ENCODE measurements at regions not wholly inside any gene's neighbourhood (a gene's known extent, or its start where the extent isn't known, plus 50 kb on each side); places are given as distances from the start of the nearest gene placed in this dataset.
A peak's percentile ranks its signal among the peaks of the same experiment; 100 is the strongest.

DNA sequence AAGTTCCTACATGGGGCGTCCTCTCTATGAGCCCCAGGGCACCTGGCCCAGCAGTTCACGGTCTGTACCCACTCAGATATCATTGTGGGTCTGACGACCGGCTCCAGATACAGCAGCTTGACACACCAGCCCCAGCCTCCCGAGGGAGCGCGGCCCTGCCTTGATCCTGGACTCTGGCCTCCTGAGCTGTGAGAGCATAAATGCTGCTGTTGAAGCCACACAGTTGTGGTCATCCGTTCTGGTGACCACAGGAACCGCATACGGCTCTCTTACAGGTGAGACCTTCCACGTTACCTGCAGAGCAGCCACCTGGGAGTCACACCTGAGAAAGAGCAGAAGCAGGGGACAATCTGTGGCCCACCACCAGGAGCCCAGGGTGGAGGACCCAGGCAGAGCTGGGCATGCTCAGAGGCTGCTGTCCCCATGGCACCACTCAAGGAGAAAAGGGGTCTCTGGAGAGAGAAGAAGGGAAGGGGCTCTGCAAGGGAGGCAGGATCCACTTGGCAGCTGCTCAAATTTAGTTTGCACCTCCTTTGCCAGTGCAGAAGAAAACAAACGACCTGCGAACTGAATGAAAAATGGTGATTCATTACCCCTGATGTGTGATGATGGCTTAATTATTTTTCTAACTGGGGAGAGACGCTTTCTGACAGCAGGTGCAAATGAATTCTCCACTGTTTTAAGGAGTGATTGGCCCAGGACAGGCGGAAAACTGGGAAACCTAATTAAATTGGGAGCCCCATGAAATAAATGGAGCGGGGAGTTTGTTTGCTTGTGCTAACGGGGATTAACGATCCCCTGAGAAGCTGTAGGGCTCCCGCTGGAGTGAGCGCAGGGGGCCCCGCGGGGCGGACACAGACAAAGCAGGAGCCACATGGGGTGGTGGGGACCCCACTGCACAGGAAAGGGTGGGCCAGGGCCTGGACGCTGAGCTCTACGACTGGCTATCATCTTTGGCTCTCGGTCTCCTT, 208.9 kb downstream of the RBFOX3 start:
- DNase-seq (ENCODE audit: low spot score in 2 of 2), result no peak
- H3K27ac ChIP-seq, result no peak overlapping the region
- no peak for TF ChIP-seq POLR2AphosphoS5 (IDR thresholded peaks at IDR 0.05)
- TF ChIP-seq, protein P1, sequence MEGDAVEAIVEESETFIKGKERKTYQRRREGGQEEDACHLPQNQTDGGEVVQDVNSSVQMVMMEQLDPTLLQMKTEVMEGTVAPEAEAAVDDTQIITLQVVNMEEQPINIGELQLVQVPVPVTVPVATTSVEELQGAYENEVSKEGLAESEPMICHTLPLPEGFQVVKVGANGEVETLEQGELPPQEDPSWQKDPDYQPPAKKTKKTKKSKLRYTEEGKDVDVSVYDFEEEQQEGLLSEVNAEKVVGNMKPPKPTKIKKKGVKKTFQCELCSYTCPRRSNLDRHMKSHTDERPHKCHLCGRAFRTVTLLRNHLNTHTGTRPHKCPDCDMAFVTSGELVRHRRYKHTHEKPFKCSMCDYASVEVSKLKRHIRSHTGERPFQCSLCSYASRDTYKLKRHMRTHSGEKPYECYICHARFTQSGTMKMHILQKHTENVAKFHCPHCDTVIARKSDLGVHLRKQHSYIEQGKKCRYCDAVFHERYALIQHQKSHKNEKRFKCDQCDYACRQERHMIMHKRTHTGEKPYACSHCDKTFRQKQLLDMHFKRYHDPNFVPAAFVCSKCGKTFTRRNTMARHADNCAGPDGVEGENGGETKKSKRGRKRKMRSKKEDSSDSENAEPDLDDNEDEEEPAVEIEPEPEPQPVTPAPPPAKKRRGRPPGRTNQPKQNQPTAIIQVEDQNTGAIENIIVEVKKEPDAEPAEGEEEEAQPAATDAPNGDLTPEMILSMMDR (IDR thresholded peaks at IDR 0.05), result no peak
- no peaks in the 10 kb centered on the region for H3K4me1 ChIP-seq
- peaks cover 0 to 87% of the 10 kb centered on the region in 2 donors for H3K27me3 ChIP-seq
- no peaks in the 10 kb centered on the region for H3K9me3 ChIP-seq
- no peak overlapping the region for H3K4me3 ChIP-seq
- no peaks in the 10 kb centered on the region for H3K36me3 ChIP-seq
- intact Hi-C loops (cut with DNase I; ENCODE audit: low total_unique reads), result no loop called here

DNA sequence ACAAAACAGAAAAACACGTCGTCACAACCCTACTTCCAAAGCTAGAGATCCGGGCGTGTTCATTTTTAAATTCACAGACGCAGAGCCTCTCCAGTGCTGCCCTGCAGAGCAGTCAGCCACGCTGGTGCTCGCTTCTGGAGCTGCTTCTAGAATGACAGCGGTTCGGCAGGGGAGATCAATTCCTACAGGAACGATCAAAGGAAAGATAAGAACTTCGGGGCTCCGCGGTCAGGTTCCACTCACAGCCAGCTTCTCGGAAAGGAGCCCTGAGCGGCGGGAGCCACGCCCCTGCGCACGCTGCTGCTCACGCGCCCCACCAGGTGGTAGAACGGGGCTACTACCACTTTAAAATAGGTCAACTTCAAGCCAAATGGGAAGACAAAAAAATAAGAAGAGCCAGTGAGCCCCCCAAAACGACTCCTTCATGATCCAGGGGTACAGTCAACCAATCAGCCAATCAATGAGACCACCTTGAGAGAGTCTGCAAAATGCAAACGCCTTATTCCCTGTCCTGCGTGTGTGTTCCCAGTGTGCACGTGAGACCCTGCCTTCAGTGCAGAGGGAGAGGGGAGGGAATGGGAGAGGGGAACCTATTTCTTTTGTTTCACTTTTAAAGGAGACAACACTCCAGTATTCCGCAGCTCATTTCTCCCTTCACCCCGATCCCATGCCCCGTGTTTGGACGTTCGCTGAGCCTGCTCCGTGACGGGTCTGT, 209.7 kb downstream of the RBFOX3 start:
- Histone ChIP-seq H3K27ac (no peak overlapping the region), H3K4me3 (peak overlapping the region in 2 of 3 donors; percentile 36 to 61), H3K9me3 (no peaks in the 10 kb centered on the region), H3K27me3 (peaks cover 0 to 87% of the 10 kb centered on the region in 2 donors), H3K36me3 (no peaks in the 10 kb centered on the region), H3K4me1 (no peaks in the 10 kb centered on the region)
- peak; percentile 40 to 65 for DNase-seq (ENCODE audit: low spot score in 2 of 2)
- no peak for TF ChIP-seq POLR2AphosphoS5 (IDR thresholded peaks at IDR 0.05)
- TF ChIP-seq, protein P1 (IDR thresholded peaks at IDR 0.05), result peak; percentile 17 to 76 (median 66)
- intact Hi-C loops (cut with DNase I; ENCODE audit: low total_unique reads), result no loop called here

DNA sequence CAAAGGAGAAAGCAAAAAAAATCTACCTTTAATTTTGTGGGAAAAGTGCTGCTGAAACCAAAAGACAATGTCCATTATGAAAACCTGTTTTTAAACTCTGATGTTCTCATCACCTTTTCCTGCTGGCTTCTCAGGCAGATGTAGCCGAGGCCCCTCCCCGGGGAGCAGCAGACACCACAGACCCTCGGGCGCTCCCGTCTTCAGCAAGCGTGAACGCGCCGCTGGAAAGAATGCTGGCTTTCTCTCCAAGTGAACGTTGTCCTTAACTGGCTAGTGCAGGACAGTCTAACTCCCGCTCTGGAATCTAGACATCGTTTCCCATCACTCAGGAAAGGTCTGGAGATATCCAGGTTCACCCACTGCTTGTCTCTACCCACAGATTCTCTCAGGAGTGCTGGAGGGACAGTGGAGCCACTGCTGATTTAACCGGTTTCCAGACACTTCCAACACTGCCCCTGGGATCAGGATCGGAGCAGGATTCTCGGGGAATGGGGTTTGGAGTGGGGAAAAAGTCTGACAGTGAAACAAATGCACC, 211.2 kb downstream of the RBFOX3 start:
- H3K27ac ChIP-seq, result no peak overlapping the region
- TF ChIP-seq POLR2AphosphoS5 (IDR thresholded peaks at IDR 0.05) (no peak), POLR2A (IDR thresholded peaks at IDR 0.05) (no peak)
- TF ChIP-seq, protein P1 (IDR thresholded peaks at IDR 0.05), result no peak
- H3K27me3 ChIP-seq, result peaks cover 3 to 89% of the 10 kb centered on the region in 2 donors
- peak in 1 of 2 donors; percentile 31 for DNase-seq (ENCODE audit: low spot score in 2 of 2)
- H3K4me1 ChIP-seq, result no peaks in the 10 kb centered on the region
- H3K36me3 ChIP-seq, result no peaks in the 10 kb centered on the region
- no peaks in the 10 kb centered on the region for H3K9me3 ChIP-seq
- intact Hi-C loops (cut with DNase I; ENCODE audit: low total_unique reads), result no loop called here
- H3K4me3 ChIP-seq, result no peak overlapping the region

DNA sequence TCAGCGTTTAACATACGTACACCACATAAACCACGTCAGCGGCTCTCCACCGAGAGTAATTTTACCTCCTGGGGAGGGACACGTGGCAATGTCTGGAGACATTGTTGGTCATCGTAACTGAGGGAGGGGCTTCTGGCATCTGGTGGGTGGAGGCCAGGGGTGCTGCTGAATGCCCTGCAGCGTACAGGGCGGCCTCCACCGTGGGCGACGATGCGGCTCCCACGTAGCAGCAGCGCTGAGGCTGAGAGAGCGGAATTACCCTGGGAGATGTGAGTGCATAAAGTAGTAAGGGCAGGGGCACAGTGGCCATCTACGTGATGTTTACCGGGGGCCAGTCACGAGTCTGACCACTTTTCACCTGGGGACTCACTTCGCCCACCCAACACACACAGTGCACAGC, 212.4 kb downstream of the RBFOX3 start:
- Histone ChIP-seq H3K4me1 (no peaks in the 10 kb centered on the region), H3K36me3 (no peaks in the 10 kb centered on the region), H3K9me3 (no peaks in the 10 kb centered on the region), H3K27me3 (peaks cover 3 to 96% of the 10 kb centered on the region in 2 donors), H3K27ac (no peak overlapping the region), H3K4me3 (no peak overlapping the region)
- intact Hi-C loops (cut with DNase I; ENCODE audit: low total_unique reads), result no loop called here
- no peak for DNase-seq (ENCODE audit: low spot score in 2 of 2)
- TF ChIP-seq POLR2AphosphoS5 (IDR thresholded peaks at IDR 0.05), result no peak

DNA sequence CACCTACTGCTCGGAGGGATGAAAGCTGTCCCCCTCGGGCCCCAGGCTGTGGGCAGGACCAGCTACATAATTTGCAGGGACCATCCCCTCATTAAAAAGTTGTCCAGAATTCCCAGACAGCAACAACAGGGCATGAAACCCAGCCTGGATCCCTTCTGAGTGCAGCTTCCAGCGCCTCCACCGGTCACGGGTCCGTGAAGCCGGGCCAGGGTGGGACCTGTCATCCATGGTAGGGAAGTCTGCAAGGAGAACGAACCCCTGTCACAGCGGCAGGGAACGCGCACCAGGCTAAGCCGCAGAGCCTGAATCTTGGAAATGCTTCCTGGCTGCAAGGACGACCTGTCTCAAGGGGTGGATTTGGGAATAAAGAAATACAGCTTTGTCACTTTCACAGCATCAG, 214.2 kb downstream of the RBFOX3 start:
- H3K27me3 ChIP-seq, result peaks cover 3 to 96% of the 10 kb centered on the region in 2 donors
- H3K36me3 ChIP-seq, result no peaks in the 10 kb centered on the region
- DNase-seq (ENCODE audit: low spot score in 2 of 2), result no peak
- H3K4me1 ChIP-seq, result no peaks in the 10 kb centered on the region
- H3K4me3 ChIP-seq, result no peak overlapping the region
- intact Hi-C loops (cut with DNase I; ENCODE audit: low total_unique reads), result no loop called here
- TF ChIP-seq, protein P1 (IDR thresholded peaks at IDR 0.05), result no peak
- TF ChIP-seq POLR2AphosphoS5 (IDR thresholded peaks at IDR 0.05) (no peak), POLR2A (IDR thresholded peaks at IDR 0.05) (no peak)
- no peaks in the 10 kb centered on the region for H3K9me3 ChIP-seq
- no peak overlapping the region for H3K27ac ChIP-seq

Data from breast epithelium (tissue), 4 donors.